BJ (cell line): ENCODE measurements at regions not wholly inside any gene's neighbourhood (a gene's known extent, or its start where the extent isn't known, plus 50 kb on each side); places are given as distances from the start of the nearest gene placed in this dataset.

Experiments
- CTCF ChIA-PET: fragments of 350-600 bp; formaldehyde crosslinking; extraction: SDS; loops from one replicate; lab custom pipeline; 2021; ENCODE audit warnings: antibody characterized with exemption, inconsistent platforms; lab: Yijun Ruan, JAX
- POLR2A ChIA-PET: fragments of 300-600 bp; sonication (Branson Sonifier 250); formaldehyde crosslinking; extraction: SDS; loops from one replicate; lab custom pipeline; 2021; ENCODE audit warnings: antibody characterized with exemption; lab: Charles Lee
- DNase-seq: peaks from one replicate; pipeline ENCODE4 v3.0.0-alpha.2; 2011; ENCODE audit warnings: low read depth
- H3K27me3 ChIP-seq: 2 replicates; pipeline ENCODE4 v1.6.0; 2011; ENCODE audit warnings: low read length; ENCODE audit not compliant: control insufficient read depth, insufficient read depth
- H3K36me3 ChIP-seq: 2 replicates; pipeline ENCODE4 v1.5.1; 2011; ENCODE audit warnings: low read length; ENCODE audit not compliant: control insufficient read depth, insufficient read depth
- H3K4me3 ChIP-seq: 2 replicates; pipeline ENCODE4 v1.5.1; 2011; ENCODE audit warnings: low read depth, mild to moderate bottlenecking, control low read depth, low read length
- TF ChIP-seq, protein P1 (sequence below): IDR thresholded peaks from 2 replicates; pipeline ENCODE4 v1.5.1; 2011; ENCODE audit warnings: low read depth, mild to moderate bottlenecking, control low read depth, inconsistent platforms, low read length, moderate library complexity; ENCODE audit not compliant: insufficient read depth

DNA sequence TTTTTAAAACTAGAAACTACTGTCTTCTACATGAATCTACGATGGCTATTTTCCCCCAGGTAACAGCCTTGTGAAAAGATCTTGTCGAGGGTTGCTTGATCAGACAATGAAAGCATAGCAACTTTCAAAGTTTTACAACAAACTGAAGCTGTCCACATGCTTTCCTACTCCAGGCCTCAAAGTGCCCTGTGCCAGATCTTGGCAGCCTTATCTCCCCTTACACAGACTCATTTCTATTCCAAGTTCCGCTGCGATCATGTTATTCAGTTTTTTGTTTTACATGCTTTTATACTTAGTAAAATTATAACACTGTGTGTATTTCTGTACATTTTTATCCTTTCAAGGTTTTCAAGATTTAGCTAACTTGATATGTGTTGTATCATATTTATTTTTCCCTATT lies 661.7 kb upstream of the SORCS1 start:
- DNase-seq, result no peak
- H3K4me3 ChIP-seq, result no peak overlapping the region
- TF ChIP-seq, protein P1, sequence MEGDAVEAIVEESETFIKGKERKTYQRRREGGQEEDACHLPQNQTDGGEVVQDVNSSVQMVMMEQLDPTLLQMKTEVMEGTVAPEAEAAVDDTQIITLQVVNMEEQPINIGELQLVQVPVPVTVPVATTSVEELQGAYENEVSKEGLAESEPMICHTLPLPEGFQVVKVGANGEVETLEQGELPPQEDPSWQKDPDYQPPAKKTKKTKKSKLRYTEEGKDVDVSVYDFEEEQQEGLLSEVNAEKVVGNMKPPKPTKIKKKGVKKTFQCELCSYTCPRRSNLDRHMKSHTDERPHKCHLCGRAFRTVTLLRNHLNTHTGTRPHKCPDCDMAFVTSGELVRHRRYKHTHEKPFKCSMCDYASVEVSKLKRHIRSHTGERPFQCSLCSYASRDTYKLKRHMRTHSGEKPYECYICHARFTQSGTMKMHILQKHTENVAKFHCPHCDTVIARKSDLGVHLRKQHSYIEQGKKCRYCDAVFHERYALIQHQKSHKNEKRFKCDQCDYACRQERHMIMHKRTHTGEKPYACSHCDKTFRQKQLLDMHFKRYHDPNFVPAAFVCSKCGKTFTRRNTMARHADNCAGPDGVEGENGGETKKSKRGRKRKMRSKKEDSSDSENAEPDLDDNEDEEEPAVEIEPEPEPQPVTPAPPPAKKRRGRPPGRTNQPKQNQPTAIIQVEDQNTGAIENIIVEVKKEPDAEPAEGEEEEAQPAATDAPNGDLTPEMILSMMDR, result no peak
- no peaks in the 10 kb centered on the region for H3K27me3 ChIP-seq
- POLR2A ChIA-PET, result no interaction called here
- H3K36me3 ChIP-seq, result no peaks in the 10 kb centered on the region
- CTCF ChIA-PET, result no interaction called here

DNA sequence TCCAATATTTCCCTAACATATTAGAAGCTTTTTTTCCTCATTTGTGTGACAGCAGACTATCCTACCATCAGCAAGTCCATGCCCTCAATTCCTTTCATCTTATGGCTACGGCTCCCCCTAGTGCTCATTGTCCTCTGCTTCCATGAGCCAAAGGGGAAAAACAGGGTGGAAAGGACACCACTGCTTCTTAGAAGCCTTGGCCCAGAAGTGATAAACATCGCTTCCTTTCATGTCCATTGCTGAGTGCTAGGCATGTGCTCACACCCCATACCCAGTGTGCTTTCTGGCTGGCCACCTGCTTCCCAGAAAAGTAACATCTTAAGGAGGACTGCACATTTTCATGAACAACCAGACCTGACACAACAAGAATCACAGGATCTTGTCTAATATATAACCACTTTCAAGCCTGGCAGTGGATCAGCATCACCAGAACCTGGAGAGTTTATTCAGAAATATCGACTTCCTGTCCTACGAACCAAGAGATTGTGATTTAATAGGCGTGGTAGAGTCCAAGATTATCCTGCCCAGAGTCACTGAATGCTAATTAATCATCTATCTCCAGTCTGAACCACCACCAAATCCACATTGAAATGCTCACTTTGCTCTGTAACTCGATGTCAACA lies 650.5 kb upstream of the SORCS1 start:
- Histone ChIP-seq H3K27me3 (no peaks in the 10 kb centered on the region), H3K36me3 (no peaks in the 10 kb centered on the region), H3K4me3 (no peak overlapping the region)
- ChIA-PET CTCF (interaction anchor here (0.5 to 1.9 kb wide), 4 partner anchors 406 to 1109 kb away, joined by 3 to 7 read pairs (median 4); no protein-coding TSS in a partner anchor), POLR2A (no interaction called here)
- DNase-seq, result no peak
- TF ChIP-seq, protein P1, result peak; percentile 73

DNA sequence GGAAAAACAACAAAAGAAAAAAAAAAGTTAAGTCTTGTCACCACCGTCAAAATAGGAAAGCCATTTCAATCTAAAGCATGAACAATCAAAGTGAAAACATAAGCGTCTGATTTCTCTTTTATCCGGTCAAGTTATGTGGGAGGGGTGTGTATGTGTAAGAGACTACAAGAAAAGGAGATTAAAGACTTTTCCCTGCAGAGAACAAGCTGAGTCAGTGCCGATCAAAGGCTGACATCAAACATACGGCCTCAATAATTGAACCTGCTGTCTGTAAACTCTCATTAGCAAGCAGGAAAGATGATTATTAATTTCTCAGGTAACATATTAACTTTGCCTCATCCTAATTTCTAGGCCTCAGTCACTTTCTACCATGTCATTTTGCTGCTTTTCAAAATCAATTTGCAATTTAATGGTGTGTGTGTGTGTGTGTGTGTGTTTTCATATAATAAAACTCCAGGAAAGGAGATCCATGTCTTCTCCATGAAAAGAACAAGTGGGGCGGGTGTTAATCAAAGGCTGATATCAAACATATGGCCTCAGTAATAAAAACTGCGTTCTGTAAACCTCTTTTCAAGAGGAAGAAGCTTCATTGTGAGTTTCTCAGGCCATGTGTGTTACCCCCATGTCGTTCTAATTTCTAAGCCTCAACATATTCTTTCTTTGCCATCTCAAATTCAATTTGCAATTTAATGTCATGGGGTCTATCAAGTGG lies 649.1 kb upstream of the SORCS1 start:
- Histone ChIP-seq H3K36me3 (no peaks in the 10 kb centered on the region), H3K4me3 (no peak overlapping the region), H3K27me3 (no peaks in the 10 kb centered on the region)
- ChIA-PET POLR2A (no interaction called here), CTCF (interaction anchor here (1.9 kb wide), 1 partner anchor 405 kb away, joined by 7 read pairs; no protein-coding TSS in a partner anchor)
- no peak for DNase-seq
- TF ChIP-seq, protein P1, result no peak

DNA sequence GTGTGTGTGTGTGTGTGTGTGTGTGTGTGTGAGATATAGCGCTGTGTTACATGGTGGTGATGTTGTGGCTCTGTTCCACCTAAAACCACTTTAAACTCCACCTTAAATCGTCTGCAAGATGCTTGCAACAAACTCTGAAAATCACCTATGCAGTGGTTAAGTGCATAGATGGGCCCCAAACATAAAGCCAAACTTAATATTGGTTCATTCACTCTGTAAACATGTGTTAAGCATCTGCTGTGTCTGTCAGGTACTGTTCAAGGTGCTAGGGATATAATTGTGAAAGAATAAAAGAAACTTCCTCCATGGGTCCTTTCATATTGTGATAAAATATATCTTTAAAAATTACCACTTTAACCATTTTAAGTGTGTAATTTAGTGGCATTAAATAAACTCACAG lies 645.4 kb upstream of the SORCS1 start:
- ChIA-PET CTCF (no interaction called here), POLR2A (no interaction called here)
- DNase-seq, result no peak
- no peak overlapping the region for H3K4me3 ChIP-seq
- TF ChIP-seq, protein P1, result no peak
- H3K27me3 ChIP-seq, result no peaks in the 10 kb centered on the region
- no peaks in the 10 kb centered on the region for H3K36me3 ChIP-seq

DNA sequence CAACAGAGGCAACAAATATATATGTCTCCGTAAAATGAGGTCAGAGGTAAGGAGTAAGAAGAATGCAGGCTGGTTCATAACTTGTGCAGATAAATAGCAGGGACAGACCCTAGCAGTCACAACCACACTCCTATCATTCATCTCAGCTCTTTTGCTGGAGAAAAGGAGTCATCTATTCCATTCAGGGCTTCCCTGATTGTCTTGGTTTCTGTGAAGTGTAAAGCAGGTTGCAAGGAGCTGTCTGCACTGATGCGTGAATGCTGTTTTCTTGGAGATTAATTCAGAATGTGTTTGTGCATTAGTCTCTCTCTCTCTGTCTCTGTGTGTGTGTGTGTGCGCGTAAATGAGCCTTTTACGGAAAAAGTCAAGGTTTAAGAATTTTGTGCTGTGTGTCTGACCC lies 643.3 kb upstream of the SORCS1 start:
- no peaks in the 10 kb centered on the region for H3K36me3 ChIP-seq
- H3K4me3 ChIP-seq, result no peak overlapping the region
- ChIA-PET POLR2A (no interaction called here), CTCF (no interaction called here)
- H3K27me3 ChIP-seq, result no peaks in the 10 kb centered on the region
- TF ChIP-seq, protein P1, result no peak
- DNase-seq, result no peak
